Upper lobe of left lung (tissue), 6 donors: ENCODE measurements at regions not wholly inside any gene's neighbourhood (a gene's known extent, or its start where the extent isn't known, plus 50 kb on each side); places are given as distances from the start of the nearest gene placed in this dataset.

ENCODE experiments used
- ATAC-seq, 2 donors: fragments of 200-7000 bp; cut with Tn5 transposase; one replicate each; pipeline ENCODE4 v1.9.1; 2022; ENCODE audit warnings: mild to moderate bottlenecking in 2 of 2, moderate library complexity in 2 of 2; ENCODE audit not compliant: low FRiP score in 2 of 2
- DNase-seq, 2 donors: peaks; one replicate each; pipeline ENCODE4 v3.0.0-alpha.2; 2019 to 2020
- H3K27ac ChIP-seq, 4 donors: fragments of 200-600 bp; sonication (generic); one replicate each; pipeline ENCODE4 v1.5.1; 2016 to 2019
- H3K27me3 ChIP-seq, 4 donors: fragments of 200-600 bp; sonication (generic); one replicate each; pipeline ENCODE4 v1.5.1; 2017 to 2019
- H3K36me3 ChIP-seq, 4 donors: fragments of 200-600 bp; sonication (generic); one replicate each; pipeline ENCODE4 v1.5.1; 2016 to 2019
- H3K4me1 ChIP-seq, 4 donors: fragments of 200-600 bp; sonication (generic); one replicate each; pipeline ENCODE4 v1.5.1; 2018 to 2019
- H3K4me3 ChIP-seq, 4 donors: fragments of 200-600 bp; sonication (generic); one replicate each; pipeline ENCODE4 v1.5.1; 2017 to 2019; ENCODE audit warnings: mild to moderate bottlenecking in 2 of 4, moderate library complexity in 1 of 4
- H3K9me3 ChIP-seq, 4 donors: fragments of 200-600 bp; sonication (generic); one replicate each; pipeline ENCODE4 v1.5.1; 2018 to 2019
- EP300 ChIP-seq, 4 donors: sonication (generic); formaldehyde crosslinking; IDR thresholded peaks; one replicate each; pipeline ENCODE4 v1.5.1; 2017; ENCODE audit warnings: antibody characterized with exemption in 4 of 4, control low read depth in 2 of 4
- POLR2A ChIP-seq, 4 donors: fragments of 450-650 bp; IDR thresholded peaks; one replicate each; pipeline ENCODE4 v1.5.1; 2016 to 2017; ENCODE audit warnings: antibody characterized with exemption in 4 of 4, mild to moderate bottlenecking in 2 of 4
- POLR2AphosphoS5 ChIP-seq, 2 donors: sonication (generic); formaldehyde crosslinking; IDR thresholded peaks; one replicate each; pipeline ENCODE4 v1.5.1; 2017; ENCODE audit warnings: antibody characterized with exemption in 2 of 2
- WGBS, 2 donors: methylation state at CpG; one replicate each; pipeline ENCODE4 v1.1.5; 2017 to 2018; 5-methylcytosine and 5-hydroxymethylcytosine counted together
- TF ChIP-seq, protein P1 (sequence below), 6 experiments: fragments of 450-650 bp in 4 of 6; fragments of 200-600 bp in 2 of 6; sonication (generic) in 2 of 6; IDR thresholded peaks; one replicate each; pipeline ENCODE4 v1.5.1; 2016 to 2019; ENCODE audit warnings: antibody characterized with exemption in 6 of 6
- donor health status: DM: no; HTN: no; CAD: no; lungs with moderate emphysema.
- donor health status: DM: no; HTN: yes; CAD: no; lungs with severe emphysema.

DNA sequence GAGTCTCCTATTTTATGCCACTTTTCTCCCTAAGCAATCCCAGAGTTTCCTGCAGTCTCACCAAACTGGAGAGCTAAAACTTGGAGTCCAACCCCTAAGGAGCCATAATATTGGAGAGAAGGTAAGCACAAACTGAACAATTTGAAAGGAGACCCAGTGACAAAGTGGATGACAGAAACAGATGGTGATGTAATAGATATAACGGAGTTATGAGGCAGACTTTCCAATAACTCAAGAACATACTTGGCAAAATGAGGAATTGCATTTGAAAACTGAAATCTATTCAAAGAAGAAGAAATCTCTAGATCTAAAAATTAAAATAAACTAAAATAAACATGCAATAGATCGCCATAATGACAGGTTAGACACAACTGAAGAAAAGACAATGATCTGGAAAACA, 200.9 kb upstream of the MIR17HG start:
- TF ChIP-seq POLR2A (IDR thresholded peaks at IDR 0.05) (no peak), EP300 (IDR thresholded peaks at IDR 0.05) (no peak), POLR2AphosphoS5 (IDR thresholded peaks at IDR 0.05) (no peak)
- TF ChIP-seq, protein P1, sequence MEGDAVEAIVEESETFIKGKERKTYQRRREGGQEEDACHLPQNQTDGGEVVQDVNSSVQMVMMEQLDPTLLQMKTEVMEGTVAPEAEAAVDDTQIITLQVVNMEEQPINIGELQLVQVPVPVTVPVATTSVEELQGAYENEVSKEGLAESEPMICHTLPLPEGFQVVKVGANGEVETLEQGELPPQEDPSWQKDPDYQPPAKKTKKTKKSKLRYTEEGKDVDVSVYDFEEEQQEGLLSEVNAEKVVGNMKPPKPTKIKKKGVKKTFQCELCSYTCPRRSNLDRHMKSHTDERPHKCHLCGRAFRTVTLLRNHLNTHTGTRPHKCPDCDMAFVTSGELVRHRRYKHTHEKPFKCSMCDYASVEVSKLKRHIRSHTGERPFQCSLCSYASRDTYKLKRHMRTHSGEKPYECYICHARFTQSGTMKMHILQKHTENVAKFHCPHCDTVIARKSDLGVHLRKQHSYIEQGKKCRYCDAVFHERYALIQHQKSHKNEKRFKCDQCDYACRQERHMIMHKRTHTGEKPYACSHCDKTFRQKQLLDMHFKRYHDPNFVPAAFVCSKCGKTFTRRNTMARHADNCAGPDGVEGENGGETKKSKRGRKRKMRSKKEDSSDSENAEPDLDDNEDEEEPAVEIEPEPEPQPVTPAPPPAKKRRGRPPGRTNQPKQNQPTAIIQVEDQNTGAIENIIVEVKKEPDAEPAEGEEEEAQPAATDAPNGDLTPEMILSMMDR (IDR thresholded peaks at IDR 0.05) = no peak
- no peaks in the 10 kb centered on the region for H3K9me3 ChIP-seq
- ATAC-seq (no peak), DNase-seq (no peak)
- no peak overlapping the region for H3K27ac ChIP-seq
- WGBS, 2 donors = 71 to 78% methylated on average over 2 of the region's 2 CpGs
- no peaks in the 10 kb centered on the region for H3K36me3 ChIP-seq
- H3K4me1 ChIP-seq = no peaks in the 10 kb centered on the region
- no peak overlapping the region for H3K4me3 ChIP-seq
- no peaks in the 10 kb centered on the region for H3K27me3 ChIP-seq

DNA sequence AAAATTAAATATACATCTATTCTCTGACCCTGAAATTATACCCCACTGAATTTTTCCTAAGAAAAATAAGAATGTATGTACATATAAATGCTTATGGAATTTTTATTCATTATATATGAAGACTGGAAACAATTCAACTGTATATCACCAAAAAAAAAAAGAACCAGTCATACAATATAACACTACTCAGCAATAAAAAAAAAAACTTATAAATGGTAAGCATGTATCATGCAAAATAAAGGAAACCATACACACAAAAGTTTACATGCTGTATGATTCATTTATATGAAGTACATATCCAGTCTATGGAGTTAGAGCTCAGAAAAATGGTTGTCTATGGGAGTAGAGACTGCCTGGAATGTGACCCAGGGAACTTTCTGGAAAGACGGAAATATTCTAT, 199.4 kb upstream of the MIR17HG start:
- no peak for ATAC-seq
- Histone ChIP-seq H3K36me3 (no peaks in the 10 kb centered on the region), H3K27ac (no peak overlapping the region), H3K27me3 (no peaks in the 10 kb centered on the region), H3K4me1 (no peaks in the 10 kb centered on the region), H3K9me3 (no peaks in the 10 kb centered on the region), H3K4me3 (no peak overlapping the region)
- TF ChIP-seq, protein P1 (IDR thresholded peaks at IDR 0.05) = no peak
- TF ChIP-seq POLR2AphosphoS5 (IDR thresholded peaks at IDR 0.05) (no peak), EP300 (IDR thresholded peaks at IDR 0.05) (no peak), POLR2A (IDR thresholded peaks at IDR 0.05) (no peak)
- 93% methylated on average over 1 of the region's 1 CpG for WGBS, 2 donors
- no peak for DNase-seq

DNA sequence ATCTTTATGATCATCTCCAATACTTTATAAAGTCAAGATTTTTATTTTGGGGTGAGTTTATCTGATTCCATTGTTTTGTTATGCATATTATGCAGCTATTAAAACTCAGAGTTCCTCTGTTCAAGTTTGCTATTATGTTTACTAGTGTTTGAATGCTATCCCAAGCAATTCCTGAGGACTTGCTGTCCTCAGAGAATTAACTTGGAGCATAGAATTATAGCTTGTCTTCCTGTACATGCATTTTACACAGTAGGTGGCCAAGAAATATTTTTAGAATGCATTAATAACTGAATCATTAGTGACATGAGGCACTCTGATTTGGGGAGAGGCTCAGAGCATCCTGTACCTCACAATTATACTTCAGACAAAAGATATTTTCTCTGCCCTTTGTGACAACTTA, 195.6 kb upstream of the MIR17HG start:
- Histone ChIP-seq H3K4me1 (no peaks in the 10 kb centered on the region), H3K36me3 (no peaks in the 10 kb centered on the region), H3K9me3 (no peaks in the 10 kb centered on the region), H3K27ac (no peak overlapping the region), H3K27me3 (no peaks in the 10 kb centered on the region), H3K4me3 (no peak overlapping the region)
- ATAC-seq (no peak), DNase-seq (no peak)
- no peak for TF ChIP-seq POLR2A (IDR thresholded peaks at IDR 0.05)
- TF ChIP-seq POLR2AphosphoS5 (IDR thresholded peaks at IDR 0.05) = no peak
- no peak for TF ChIP-seq EP300 (IDR thresholded peaks at IDR 0.05)
- TF ChIP-seq, protein P1 (IDR thresholded peaks at IDR 0.05) = no peak

DNA sequence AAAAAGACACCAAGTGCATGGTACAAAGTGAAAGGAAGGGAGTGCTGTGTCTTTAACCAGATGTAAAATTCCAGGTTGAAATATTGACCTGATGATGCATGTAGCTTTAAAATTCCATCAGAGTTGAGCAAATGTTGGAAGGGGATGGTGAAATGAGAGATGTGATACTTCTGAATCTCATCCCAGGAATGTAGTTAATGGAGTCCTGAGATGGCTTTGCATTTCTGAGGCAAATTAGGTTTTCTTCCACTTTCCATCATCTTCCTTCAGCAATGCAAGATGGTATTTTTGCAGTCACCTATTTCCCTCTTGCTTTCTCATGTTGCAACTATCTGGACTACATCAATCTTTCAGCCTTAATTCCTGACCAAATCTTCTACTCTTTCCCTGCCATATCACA, 194.1 kb upstream of the MIR17HG start:
- TF ChIP-seq POLR2A (IDR thresholded peaks at IDR 0.05) = no peak
- no peak for TF ChIP-seq POLR2AphosphoS5 (IDR thresholded peaks at IDR 0.05)
- TF ChIP-seq, protein P1 (IDR thresholded peaks at IDR 0.05) = no peak
- Histone ChIP-seq H3K36me3 (no peaks in the 10 kb centered on the region), H3K4me1 (no peaks in the 10 kb centered on the region), H3K27ac (no peak overlapping the region), H3K9me3 (no peaks in the 10 kb centered on the region), H3K4me3 (no peak overlapping the region), H3K27me3 (no peaks in the 10 kb centered on the region)
- DNase-seq (no peak), ATAC-seq (no peak)

DNA sequence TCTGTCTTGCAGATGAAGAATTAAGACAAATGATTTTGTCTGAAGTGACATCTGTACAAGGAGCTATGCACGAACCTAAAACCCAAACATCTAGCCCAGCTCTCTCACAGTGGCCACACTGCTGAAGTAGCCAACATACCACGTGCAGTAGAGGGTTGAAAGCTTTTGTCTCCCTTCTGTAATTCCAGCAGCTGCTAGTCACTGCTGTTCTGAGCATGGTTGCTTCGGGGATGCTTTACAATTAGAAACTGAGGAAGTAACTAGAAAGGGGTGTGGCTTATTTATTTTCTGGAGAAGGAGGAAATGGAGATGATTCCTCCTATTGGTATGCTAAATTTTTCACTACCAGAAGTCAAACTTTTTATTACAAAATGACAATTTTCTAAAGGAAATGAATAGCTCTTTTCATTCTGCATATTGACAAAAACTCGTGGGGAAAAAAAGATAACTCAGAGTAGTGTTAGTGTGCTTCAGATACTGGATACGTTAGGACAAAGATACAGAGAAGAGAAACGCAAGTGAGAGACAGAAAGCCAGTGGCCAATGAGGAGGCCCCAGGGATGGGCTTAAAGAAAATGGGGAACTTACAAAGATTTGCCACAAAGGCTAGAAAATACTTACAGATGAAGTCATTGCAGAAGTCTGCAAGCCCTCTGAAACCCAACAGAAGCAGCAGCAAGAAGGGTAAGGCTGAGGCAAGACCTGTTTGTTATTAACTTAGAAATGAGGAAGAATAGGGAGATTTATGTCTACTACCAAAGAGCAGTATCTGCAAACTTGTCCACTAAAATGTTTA, 192.7 kb upstream of the MIR17HG start:
- Histone ChIP-seq H3K9me3 (no peaks in the 10 kb centered on the region), H3K4me3 (no peak overlapping the region), H3K27me3 (no peaks in the 10 kb centered on the region), H3K4me1 (no peaks in the 10 kb centered on the region), H3K27ac (peak overlapping the region; percentile 22 to 57 (median 36)), H3K36me3 (no peaks in the 10 kb centered on the region)
- TF ChIP-seq POLR2AphosphoS5 (IDR thresholded peaks at IDR 0.05) = no peak
- TF ChIP-seq, protein P1 (IDR thresholded peaks at IDR 0.05) = no peak
- no peak for TF ChIP-seq EP300 (IDR thresholded peaks at IDR 0.05)
- TF ChIP-seq POLR2A (IDR thresholded peaks at IDR 0.05) = no peak
- WGBS, 2 donors = 51 to 64% methylated on average over 6 of the region's 6 CpGs
- DNase-seq = peak in 1 of 2 donors; percentile 23
- peak in 1 of 2 donors; percentile 91 for ATAC-seq
